Left hindlimb (tissue), 1 donor: ENCODE measurements at regions not wholly inside any gene's neighbourhood (a gene's known extent, or its start where the extent isn't known, plus 50 kb on each side); places are given as distances from the start of the nearest gene placed in this dataset.

Experiments
- DNase-seq: peaks from one replicate; pipeline ENCODE4 v3.0.0-alpha.2; 2018

DNA sequence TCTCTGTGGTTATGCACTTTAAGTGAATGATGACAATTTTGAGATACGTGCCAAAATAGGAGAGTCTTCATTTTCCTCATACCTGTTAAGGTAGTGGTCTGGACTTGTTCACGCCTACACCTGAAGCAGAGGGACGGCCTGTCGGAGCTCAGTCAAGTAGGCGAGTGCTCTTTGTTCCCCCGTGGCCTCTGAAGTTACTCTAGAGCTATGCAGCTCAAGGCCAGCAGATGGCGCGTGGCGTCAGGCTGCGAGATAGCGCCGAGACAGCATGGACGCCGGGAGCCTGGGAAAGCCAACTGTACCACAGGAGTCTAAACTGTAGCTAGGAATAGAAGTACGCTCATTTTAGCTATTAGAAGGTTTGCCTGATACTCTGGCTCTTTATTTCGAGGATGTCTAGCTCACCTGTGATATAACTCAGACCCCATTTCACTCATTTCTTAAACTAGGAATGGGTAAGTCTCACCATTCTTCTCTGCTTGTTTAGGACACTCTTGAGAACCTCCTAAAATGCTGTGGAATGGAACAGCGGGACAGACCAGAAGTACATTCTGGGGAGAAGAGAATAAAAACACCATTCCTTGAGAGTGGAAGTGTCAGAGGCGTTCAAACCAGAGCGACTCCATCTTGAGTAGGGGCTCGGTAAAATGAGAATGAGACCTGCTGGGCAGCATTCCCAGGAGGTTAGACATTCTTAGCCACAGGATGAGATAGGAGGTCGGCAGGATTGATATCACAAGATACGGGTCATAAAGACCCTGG, 267.4 kb upstream of the HMGA2 start:
- DNase-seq = peak; percentile 83

DNA sequence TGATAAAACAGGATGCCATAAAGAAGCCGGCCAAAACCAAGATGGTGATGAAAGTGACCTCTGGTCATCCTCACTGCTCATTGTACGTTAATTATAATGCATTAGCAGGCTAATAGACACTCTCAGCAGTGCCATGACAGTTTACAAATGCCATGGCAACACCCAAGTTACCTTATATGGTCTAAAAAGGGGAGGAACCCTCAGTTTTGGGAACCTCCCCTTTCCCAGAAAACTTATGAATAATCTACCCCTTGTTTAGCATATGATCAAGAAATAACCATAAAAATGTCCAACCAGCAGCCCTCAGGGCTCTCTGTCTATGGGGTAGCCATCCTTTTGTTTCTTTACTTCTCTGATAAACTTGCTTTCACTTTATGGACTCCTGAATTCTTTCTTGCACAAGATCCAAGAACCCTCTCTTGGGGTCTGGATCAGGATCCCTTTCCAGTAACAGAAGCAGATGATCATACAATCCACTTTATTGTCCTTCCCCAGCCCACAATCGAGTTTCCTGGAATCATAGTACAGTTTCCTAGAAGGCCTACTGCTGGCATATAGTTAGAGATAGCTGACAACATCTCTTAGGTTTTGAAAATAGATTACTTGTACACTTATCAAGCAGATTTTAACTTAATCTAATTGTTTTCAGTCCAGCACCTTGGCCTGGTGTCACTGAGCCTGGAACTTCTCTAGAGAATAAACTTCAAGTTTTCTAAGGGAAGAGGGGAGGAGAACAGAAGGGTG, 266.7 kb upstream of the HMGA2 start:
- no peak for DNase-seq

- no peak for DNase-seq
Measured at GRCh38 chr12:65560286-65560685, 264.0 kb upstream of the HMGA2 start.

DNA sequence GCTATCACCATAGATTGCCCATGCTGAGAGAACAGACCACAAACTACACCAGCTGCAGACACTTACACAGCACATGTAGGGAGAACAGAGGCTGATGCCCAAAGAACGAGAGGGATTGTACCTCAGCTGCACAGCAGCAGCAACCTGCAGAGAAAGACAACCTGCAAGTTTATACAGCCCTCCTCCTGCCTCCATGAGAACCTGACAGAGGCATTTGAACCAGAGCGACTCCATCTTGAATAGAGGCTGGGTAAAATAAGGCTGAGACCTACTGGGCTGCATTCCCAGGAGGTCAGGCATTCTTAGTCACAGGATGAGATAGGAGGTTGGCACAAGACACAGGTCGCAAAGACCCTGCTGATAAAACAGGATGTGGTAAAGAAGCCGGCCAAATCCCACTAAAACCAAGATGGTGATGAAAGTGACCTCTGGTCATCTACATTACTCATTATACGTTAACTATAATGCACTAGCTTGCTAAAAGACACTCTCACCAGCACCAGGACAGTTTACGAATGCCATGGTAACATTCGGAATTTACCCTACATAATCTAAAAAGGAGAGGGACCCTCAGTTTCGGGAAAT, 262.4 kb upstream of the HMGA2 start:
- DNase-seq = no peak

DNA sequence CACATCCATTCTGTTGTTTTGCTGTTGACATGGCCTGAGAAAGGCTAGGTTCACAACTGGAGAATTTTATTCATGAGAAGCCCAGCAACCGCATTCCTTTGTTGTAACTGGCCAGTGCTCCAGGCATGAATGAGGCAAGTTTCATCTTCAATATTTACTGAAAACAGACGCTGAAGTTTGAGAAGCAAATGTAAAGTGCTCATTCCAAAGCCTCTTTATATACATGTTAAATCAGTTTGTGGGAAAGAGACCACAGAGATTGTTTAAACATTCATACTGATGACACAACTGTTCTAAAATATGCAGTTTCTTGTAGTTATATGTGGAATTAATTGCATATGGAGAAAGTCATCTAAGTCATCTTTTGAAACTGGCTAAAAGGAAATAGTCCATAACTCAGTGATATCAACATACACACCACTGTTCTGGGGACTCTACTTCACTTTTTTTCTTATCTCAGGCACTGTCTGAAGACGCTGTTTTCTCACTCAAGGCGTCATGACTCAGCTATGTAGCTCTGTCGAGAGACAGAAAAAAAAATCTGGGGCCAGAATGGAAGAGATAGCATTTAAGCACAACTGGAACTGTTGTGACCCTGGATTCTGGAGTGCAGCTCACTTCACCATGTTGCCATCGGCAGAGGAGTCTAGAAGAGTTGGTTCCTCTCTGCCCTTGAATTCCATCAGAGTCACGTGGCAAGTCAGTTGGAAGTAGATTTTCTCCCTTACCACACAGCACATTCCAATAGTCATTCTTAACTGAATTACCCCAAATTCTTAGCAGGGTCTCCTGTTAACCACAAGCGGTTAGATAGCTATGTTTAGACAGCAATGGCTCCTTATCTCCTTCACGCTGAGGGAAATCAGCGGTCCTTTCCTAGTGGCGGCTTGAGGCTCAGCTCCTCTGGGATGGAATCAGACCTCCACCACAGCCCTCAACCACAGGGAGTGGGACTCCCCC, 258.4 kb upstream of the HMGA2 start:
- no peak for DNase-seq

- no peak for DNase-seq
Measured at GRCh38 chr12:65566751-65567150, 257.5 kb upstream of the HMGA2 start.

- no peak for DNase-seq
Measured at GRCh38 chr12:65567820-65568219, 256.5 kb upstream of the HMGA2 start.

GRCh38 chr12:65568517-65568916, 255.8 kb upstream of the HMGA2 start:
- no peak for DNase-seq

DNA sequence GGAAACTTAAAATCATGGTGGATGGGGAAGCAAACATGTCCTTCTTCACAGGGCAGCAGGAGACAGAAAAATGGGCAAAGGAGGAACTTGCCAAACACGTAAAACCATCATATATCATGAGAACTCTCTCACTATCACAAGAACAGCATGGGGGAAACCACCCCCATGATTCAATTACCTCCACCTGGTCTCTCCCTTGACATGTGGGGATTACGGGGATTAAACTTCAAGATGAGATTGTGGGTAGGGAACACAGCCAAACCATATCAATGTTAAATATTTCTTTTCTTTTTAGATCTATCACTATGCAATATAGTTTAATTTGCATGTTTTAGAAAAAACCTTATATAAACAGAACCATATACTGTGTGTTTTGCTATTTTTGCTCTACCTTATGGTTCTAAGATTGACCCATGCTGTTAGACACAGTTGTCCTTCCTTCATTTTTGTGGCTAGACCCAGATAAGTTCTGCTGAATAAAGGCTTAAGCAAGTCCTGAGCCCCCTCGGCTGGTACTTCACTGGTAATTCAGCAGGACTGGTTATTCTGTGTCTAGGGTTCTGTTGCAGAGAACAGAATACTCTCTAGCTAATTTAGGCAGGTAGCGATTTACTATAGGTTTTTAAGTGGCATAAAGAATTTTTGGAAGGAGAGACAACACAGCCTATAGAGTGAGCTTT, 253.7 kb upstream of the HMGA2 start:
- no peak for DNase-seq

DNA sequence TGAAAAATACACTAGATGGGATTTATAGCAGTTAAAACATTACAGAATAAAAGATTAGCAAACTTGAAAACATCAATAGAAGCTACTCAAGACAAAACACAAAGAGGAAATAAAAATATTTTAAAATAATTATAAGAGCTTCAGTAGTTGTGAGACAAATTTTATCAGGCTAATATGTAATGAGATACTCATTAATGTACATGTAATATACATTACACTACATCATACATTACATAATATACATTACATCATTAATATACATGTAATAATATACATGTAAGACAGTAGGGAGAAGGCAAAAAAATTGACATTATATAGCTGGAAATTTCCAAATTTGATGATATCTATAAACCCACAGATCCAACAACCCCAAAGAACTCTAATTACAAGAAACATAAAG, 249.4 kb upstream of the HMGA2 start:
- no peak for DNase-seq

DNA sequence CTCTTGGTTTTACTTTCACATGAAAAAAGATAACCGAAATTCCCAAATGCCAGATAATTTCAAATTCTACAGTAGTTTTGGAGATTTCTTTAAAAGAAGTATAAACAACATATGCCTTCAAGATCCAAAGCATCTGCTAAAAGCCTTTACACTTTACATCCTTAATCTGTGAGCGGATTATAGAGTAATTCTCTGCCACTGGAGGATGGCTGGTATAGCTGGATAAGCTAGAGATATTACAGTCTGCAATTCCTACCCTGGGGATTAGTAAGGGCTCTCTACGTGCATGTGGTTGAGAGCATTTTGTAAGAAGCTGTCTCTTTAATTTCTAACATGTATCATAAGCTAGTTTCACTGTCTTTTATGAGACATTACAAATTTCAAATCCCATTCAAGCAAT, 240.3 kb upstream of the HMGA2 start:
- no peak for DNase-seq

GRCh38 chr12:65585648-65586602, 238.4 kb upstream of the HMGA2 start:
- no peak for DNase-seq

DNA sequence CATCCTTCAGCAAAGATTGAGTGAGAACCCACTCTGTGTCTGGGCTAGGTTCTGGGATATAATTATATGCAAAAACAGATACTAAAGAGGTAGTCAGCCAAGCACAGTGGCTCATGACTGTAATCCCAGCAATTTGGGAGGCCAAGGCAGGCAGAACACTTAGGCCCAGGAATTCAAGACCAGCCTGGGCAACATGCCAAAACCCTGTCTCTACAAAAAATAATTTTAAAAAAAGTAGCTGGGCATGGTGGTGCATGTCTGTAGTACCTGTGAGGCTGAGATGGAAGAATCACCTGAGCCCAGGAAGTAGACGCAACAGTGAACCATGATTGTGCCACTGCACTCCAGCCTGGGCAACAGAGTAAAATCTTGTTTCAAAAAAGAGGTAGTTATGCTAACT, 237.5 kb upstream of the HMGA2 start:
- DNase-seq = no peak

GRCh38 chr12:65590318-65590717, 234.0 kb upstream of the HMGA2 start:
- DNase-seq = no peak

- no peak for DNase-seq
Measured at GRCh38 chr12:65592416-65592815, 231.9 kb upstream of the HMGA2 start.

- DNase-seq = no peak
Measured at GRCh38 chr12:65593239-65593701, 231.0 kb upstream of the HMGA2 start.

GRCh38 chr12:65594409-65594808, 229.9 kb upstream of the HMGA2 start:
- no peak for DNase-seq

DNA sequence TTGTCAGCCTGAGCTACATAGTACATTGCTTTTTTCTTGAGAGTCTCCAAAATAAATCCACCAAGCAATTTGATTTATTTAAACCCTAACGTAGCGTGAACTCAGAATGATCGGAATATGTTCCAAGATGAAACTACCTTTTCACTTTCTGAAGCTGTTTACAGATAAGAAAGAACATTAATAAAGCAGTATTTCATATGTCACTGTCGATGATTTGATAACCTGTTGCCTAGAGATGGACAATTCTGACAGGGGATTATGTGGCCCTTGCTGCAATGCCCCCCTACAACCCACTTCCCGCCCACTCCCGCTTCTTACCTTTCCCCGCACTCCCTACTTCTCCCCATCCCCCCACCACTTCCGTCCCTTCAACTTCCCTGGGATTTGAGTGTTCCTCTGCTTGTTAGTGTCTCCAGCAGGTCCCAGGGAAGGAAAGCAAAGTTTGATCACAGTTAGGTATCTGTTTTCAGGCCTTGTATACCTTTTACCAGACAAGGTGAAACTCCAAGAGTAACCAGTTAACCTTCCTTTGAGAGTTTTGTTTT, 229.2 kb upstream of the HMGA2 start:
- DNase-seq = no peak

GRCh38 chr12:65596514-65597091, 227.7 kb upstream of the HMGA2 start:
- DNase-seq = no peak

- no peak for DNase-seq
Measured at GRCh38 chr12:65597527-65597926, 226.8 kb upstream of the HMGA2 start.
